ENCODE measurements at regions not wholly inside any gene's neighbourhood (a gene's known extent, or its start where the extent isn't known, plus 50 kb on each side); places are given as distances from the start of the nearest gene placed in this dataset.

DNA sequence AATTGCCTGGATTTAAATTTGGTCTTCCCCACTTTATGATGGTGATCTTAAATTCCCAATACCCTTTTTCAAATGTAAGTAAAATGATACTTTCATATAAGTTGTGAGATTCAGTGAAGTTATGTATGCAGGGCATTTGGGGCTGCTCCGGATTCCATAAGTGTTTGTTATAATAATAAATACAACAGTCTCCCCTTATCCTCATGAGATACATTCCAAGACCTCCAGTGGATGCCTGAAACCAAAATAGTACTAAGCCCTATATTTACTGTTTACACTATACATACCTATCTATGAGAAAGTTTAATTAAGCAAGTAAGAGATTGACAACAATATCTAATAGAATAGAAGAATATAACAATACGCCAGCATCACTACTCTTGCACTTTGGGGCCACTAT, 2237.8 kb downstream of the PCDH9 start (continued):
- TF ChIP-seq, protein P1, sequence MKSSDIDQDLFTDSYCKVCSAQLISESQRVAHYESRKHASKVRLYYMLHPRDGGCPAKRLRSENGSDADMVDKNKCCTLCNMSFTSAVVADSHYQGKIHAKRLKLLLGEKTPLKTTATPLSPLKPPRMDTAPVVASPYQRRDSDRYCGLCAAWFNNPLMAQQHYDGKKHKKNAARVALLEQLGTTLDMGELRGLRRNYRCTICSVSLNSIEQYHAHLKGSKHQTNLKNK (CRISPR knock-in tag; IDR thresholded peaks at IDR 0.05): no peak
- TF ChIP-seq MXD4 (CRISPR knock-in tag; IDR thresholded peaks at IDR 0.05; ENCODE audit: borderline replicate concordance): no peak

DNA sequence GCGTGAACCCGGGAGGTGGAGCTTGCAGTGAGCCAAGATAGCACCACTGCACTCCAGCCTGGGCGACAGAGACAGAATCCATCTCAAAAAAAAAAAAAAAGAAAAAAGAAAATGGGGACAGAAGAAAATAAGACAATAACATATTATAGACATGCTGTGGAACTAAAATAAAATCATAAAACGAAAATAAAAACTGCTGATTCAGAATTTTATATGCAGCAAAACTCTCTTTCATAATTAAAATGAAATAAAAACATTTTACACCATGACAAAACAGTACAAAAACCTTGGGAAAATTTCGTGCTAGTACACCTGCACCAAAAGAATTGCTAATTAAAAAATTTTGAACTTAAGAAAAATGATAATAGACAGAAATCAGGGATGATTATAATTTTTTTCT, 2245.1 kb downstream of the PCDH9 start:
- Mint-ChIP-seq H3K27me3 (ENCODE audit: low read depth) (no peaks in the 10 kb centered on the region), H3K36me3 (no peaks in the 10 kb centered on the region), H3K4me3 (no peak overlapping the region), H3K27ac (no peak overlapping the region), H3K4me1 (no peaks in the 10 kb centered on the region), H3K9me3 (peaks cover 36% of the 10 kb centered on the region)
- ChIA-PET CTCF (no interaction called here), POLR2A (no interaction called here)
- no peak for ATAC-seq
- no peak for DNase-seq (ENCODE audit: low spot score)
- no peak for TF ChIP-seq GTF2I (CRISPR knock-in tag; conservative IDR thresholded peaks at IDR 0.05)
- TF ChIP-seq PRRX2 (CRISPR knock-in tag; IDR thresholded peaks at IDR 0.05): no peak
- TF ChIP-seq ZNF263 (CRISPR knock-in tag; IDR thresholded peaks at IDR 0.05; ENCODE audit: low read depth): no peak
- TF ChIP-seq, protein P2, sequence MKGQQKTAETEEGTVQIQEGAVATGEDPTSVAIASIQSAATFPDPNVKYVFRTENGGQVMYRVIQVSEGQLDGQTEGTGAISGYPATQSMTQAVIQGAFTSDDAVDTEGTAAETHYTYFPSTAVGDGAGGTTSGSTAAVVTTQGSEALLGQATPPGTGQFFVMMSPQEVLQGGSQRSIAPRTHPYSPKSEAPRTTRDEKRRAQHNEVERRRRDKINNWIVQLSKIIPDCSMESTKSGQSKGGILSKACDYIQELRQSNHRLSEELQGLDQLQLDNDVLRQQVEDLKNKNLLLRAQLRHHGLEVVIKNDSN (CRISPR knock-in tag; IDR thresholded peaks at IDR 0.05): no peak
- TF ChIP-seq, protein P3, sequence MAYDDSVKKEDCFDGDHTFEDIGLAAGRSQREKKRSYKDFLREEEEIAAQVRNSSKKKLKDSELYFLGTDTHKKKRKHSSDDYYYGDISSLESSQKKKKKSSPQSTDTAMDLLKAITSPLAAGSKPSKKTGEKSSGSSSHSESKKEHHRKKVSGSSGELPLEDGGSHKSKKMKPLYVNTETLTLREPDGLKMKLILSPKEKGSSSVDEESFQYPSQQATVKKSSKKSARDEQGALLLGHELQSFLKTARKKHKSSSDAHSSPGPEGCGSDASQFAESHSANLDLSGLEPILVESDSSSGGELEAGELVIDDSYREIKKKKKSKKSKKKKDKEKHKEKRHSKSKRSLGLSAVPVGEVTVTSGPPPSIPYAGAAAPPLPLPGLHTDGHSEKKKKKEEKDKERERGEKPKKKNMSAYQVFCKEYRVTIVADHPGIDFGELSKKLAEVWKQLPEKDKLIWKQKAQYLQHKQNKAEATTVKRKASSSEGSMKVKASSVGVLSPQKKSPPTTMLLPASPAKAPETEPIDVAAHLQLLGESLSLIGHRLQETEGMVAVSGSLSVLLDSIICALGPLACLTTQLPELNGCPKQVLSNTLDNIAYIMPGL (CRISPR knock-in tag; IDR thresholded peaks at IDR 0.05): no peak
- no peak for TF ChIP-seq ATF1 (CRISPR knock-in tag; IDR thresholded peaks at IDR 0.05)
- TF ChIP-seq MYBL2 (CRISPR knock-in tag; IDR thresholded peaks at IDR 0.05): no peak
- no peak for TF ChIP-seq ZNF219 (CRISPR knock-in tag; IDR thresholded peaks at IDR 0.05; ENCODE audit: borderline replicate concordance)
- TF ChIP-seq OVOL2 (CRISPR knock-in tag; IDR thresholded peaks at IDR 0.05; ENCODE audit: borderline replicate concordance): no peak

DNA sequence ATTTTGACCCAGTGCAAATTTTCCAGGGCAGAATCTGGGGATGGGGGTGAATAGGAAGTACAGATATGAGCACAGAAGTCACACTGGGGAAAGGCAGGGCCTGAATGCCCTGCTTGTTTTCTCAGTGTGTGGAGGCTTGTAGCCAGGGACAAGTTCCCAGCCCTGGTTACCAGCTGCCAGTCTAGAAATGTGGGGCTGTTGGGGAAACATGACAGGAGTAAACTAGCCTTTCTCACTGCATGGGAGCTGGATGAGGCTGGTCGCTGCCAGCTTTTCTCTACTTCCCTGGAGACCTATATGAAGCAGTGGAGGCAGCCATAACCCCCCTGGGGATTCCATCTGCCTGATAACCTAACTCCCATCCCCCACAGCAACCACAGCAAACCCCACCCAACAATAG, 2267.7 kb downstream of the PCDH9 start:
- H3K4me3 Mint-ChIP-seq: no peak overlapping the region
- no peaks in the 10 kb centered on the region for H3K27me3 Mint-ChIP-seq (ENCODE audit: low read depth)
- no peaks in the 10 kb centered on the region for H3K36me3 Mint-ChIP-seq
- CTCF ChIA-PET: no interaction called here
- TF ChIP-seq IRF2 (CRISPR knock-in tag; IDR thresholded peaks at IDR 0.05; ENCODE audit: borderline replicate concordance, low read depth) (no peak), HMGA2 (CRISPR knock-in tag; IDR thresholded peaks at IDR 0.05) (no peak), NR2C2 (CRISPR knock-in tag; IDR thresholded peaks at IDR 0.05) (no peak), FOXP1 (CRISPR knock-in tag; IDR thresholded peaks at IDR 0.05; ENCODE audit: borderline replicate concordance) (no peak)
- TF ChIP-seq, protein P4, sequence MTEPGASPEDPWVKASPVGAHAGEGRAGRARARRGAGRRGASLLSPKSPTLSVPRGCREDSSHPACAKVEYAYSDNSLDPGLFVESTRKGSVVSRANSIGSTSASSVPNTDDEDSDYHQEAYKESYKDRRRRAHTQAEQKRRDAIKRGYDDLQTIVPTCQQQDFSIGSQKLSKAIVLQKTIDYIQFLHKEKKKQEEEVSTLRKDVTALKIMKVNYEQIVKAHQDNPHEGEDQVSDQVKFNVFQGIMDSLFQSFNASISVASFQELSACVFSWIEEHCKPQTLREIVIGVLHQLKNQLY (CRISPR knock-in tag; IDR thresholded peaks at IDR 0.05): no peak
- TF ChIP-seq, protein P5, sequence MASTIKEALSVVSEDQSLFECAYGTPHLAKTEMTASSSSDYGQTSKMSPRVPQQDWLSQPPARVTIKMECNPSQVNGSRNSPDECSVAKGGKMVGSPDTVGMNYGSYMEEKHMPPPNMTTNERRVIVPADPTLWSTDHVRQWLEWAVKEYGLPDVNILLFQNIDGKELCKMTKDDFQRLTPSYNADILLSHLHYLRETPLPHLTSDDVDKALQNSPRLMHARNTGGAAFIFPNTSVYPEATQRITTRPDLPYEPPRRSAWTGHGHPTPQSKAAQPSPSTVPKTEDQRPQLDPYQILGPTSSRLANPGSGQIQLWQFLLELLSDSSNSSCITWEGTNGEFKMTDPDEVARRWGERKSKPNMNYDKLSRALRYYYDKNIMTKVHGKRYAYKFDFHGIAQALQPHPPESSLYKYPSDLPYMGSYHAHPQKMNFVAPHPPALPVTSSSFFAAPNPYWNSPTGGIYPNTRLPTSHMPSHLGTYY (CRISPR knock-in tag; IDR thresholded peaks at IDR 0.05): no peak
- H3K4me1 Mint-ChIP-seq: no peaks in the 10 kb centered on the region
- peaks cover 7% of the 10 kb centered on the region; the same call in 1 of the 2 replicates for H3K9me3 Mint-ChIP-seq
- no peak for ATAC-seq
- no peak for DNase-seq (ENCODE audit: low spot score)
- POLR2A ChIA-PET: no interaction called here
- H3K27ac Mint-ChIP-seq: no peak overlapping the region

DNA sequence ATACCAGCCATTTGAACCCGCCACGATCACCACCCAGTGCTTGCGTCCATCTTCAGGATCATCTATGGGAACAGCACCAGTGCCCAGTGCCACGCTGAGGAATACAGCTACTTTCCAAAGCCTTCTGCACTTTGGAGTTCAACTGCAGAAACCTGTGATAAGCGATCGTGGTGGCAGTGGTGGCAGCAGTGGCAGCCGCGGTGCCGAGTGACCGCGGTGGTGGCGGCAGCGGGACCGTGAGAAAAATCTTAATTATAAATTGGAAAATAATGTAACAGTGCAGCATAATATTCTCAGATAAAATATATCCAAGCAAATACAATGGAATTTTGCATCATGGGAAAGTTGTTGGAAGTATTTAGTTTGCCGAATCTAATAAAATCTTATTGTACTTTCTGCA, 2270.9 kb downstream of the PCDH9 start:
- ChIA-PET POLR2A (no interaction called here), CTCF (no interaction called here)
- H3K4me3 Mint-ChIP-seq: no peak overlapping the region
- ATAC-seq (no peak), DNase-seq (ENCODE audit: low spot score) (no peak)
- no peaks in the 10 kb centered on the region for H3K36me3 Mint-ChIP-seq
- H3K27me3 Mint-ChIP-seq (ENCODE audit: low read depth): no peaks in the 10 kb centered on the region
- no peak overlapping the region for H3K27ac Mint-ChIP-seq
- peaks cover 7% of the 10 kb centered on the region for H3K9me3 Mint-ChIP-seq
- no peaks in the 10 kb centered on the region for H3K4me1 Mint-ChIP-seq
- TF ChIP-seq, protein P6, sequence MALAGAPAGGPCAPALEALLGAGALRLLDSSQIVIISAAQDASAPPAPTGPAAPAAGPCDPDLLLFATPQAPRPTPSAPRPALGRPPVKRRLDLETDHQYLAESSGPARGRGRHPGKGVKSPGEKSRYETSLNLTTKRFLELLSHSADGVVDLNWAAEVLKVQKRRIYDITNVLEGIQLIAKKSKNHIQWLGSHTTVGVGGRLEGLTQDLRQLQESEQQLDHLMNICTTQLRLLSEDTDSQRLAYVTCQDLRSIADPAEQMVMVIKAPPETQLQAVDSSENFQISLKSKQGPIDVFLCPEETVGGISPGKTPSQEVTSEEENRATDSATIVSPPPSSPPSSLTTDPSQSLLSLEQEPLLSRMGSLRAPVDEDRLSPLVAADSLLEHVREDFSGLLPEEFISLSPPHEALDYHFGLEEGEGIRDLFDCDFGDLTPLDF (CRISPR knock-in tag; IDR thresholded peaks at IDR 0.05): no peak
- TF ChIP-seq SMAD4 (CRISPR knock-in tag; IDR thresholded peaks at IDR 0.05) (no peak), GRHL2 (CRISPR knock-in tag; IDR thresholded peaks at IDR 0.05; ENCODE audit: insufficient replicate concordance, severe bottlenecking) (no peak)
- TF ChIP-seq, protein P7, sequence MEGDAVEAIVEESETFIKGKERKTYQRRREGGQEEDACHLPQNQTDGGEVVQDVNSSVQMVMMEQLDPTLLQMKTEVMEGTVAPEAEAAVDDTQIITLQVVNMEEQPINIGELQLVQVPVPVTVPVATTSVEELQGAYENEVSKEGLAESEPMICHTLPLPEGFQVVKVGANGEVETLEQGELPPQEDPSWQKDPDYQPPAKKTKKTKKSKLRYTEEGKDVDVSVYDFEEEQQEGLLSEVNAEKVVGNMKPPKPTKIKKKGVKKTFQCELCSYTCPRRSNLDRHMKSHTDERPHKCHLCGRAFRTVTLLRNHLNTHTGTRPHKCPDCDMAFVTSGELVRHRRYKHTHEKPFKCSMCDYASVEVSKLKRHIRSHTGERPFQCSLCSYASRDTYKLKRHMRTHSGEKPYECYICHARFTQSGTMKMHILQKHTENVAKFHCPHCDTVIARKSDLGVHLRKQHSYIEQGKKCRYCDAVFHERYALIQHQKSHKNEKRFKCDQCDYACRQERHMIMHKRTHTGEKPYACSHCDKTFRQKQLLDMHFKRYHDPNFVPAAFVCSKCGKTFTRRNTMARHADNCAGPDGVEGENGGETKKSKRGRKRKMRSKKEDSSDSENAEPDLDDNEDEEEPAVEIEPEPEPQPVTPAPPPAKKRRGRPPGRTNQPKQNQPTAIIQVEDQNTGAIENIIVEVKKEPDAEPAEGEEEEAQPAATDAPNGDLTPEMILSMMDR (IDR thresholded peaks at IDR 0.05): no peak
- TF ChIP-seq, protein P8, sequence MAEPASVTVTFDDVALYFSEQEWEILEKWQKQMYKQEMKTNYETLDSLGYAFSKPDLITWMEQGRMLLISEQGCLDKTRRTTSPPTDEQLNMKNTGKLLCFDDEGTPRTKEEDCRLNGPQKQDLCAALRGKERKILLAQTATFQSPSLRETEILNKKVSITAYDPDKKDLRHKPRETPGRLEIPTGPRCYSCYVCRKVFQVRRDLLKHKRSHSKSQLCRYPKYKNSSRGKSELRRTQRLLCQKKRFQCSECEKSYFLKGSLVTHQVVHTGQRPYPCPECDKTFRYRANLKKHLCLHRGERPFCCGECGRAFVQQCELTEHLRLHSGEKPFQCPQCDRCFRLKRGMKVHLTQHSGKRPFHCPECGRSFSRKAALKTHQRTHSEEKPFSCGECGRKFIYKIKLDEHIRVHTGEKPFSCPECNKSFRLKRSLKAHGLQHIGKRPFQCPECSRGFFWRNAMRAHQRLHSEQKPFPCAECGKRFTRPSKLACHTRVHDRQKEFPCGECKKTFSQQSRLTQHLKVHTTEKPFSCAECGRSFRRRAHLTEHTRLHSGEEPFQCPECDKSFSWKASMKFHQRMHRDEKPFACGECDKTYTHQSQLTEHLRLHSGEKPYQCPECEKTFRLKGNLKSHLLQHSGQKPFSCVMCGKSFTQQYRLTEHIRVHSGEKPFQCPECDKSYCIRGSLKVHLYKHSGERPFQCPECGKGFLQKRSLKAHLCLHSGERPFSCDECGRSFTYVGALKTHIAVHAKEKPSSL (CRISPR knock-in tag; conservative IDR thresholded peaks at IDR 0.05): no peak
